ENCODE measurements at regions not wholly inside any gene's neighbourhood (a gene's known extent, or its start where the extent isn't known, plus 50 kb on each side); places are given as distances from the start of the nearest gene placed in this dataset.

DNA sequence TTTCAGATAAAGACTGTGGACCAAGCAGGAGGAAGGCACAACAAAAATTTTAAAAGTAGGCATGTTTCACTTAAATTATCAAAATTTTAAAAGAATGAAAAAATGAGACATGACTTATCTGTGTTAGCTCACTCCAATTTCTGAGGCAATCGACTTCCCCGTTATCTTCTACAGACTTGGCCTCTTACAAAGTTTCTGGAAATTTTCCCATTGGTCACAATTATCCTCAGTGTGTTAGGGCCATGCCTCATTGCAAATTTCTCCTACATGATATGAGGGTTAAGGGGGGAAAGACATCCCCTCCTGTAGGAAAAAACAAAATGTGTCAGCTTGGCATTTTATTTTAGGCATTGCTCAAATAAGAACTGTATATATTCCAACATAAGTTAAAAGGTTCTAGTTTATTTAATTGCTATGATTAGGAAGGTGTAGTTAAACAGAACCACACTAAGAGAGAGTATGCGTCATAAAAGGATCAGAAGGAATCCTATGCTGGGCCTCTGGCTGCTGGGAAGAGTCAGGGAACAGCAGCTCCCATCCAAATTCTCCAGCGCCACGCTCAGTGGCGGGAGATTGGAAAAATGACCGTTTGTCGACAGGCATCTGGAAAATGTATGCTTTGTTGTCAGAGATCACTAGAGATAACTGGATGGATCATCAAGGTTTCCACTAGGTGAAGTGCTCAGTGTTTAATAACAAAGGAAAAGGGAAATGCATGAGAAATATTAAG, 463.6 kb upstream of the NR2F2 start:
- no peak for DNase-seq (ENCODE audit: low spot score)

DNA sequence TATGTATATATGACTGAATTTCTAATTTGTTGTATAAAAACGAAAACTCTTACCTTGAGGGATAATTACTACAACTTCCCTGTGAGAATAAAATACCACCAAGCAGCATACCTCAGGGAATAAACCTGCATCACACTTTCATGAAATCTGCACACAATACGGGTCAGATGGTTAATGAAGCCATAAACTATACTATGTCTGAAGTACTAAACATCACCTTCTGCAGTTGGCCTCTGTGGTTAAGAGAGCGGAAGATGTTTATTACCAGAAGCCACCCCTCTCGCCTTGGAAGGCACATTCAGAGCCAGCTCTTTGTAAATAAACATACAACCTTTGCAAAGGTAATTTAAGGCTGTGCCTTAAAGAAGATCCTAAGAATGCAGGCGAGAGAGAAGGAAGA, 462.1 kb upstream of the NR2F2 start:
- DNase-seq (ENCODE audit: low spot score): no peak

GRCh38 chr15:95868970-95869369, 461.5 kb upstream of the NR2F2 start:
- no peak for DNase-seq (ENCODE audit: low spot score)

- no peak for DNase-seq (ENCODE audit: low spot score)
Measured at GRCh38 chr15:95869920-95870319, 460.6 kb upstream of the NR2F2 start.

DNA sequence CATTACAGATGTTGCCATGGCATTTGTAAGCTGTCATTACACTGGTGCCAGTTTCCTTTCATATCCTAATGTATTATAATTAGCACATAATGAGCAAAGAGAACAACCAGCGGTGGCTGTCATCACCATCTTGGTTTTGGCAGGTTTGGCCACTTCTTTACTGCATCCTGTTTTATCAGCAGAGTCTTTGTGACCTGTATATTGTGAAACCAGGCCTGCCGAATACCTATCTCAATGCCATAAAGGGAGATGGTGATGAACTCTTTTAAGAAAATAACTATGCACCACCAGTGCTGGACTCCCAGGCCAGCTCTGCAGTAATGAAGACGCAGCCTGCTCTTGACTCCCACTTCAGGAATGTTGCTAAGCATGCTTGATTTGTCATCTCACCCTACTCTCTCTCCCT, 458.1 kb upstream of the NR2F2 start:
- peak; percentile 86 for DNase-seq (ENCODE audit: low spot score)

DNA sequence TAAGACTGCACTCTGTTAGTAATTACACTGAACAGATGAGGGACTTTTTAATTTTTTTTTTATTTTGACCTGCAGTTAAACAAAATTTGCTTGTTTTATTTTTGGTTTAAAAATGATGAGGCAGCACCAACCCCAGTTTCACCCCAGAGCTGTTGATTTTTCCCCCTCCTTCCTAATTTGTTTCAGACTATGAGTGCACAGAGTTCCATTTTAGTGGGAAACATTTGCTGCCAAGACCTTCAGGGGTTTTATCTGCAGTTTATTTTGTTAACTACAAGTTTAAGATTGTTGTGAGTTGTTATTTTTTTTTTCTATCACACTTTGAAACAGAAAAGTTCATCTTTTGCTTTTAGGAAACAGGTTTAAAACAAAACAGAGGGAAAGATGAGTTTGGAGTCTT, 455.9 kb upstream of the NR2F2 start:
- DNase-seq (ENCODE audit: low spot score): no peak

- peak; percentile 43 for DNase-seq (ENCODE audit: low spot score)
Measured at GRCh38 chr15:95875121-95875643, 455.3 kb upstream of the NR2F2 start.

- DNase-seq (ENCODE audit: low spot score): no peak
Measured at GRCh38 chr15:95880031-95880570, 450.4 kb upstream of the NR2F2 start.

DNA sequence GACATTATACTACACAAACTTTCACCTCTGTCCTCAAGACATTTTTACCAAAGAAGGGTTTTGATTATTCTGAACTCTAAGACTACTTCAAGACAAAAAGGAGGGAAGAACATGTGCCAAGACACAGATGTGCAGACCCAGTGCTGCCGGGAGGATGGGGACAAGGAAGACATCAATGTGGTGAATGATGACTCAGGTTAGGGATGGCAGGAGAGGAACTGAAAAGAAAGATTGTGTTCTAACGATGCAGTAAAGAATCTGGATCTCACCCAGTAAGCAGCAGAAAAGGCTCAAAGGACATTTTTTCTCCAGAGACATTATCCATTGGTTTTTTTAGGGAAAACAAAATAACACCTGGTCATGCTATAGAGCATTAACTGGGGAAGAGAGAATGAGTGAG, 449.9 kb upstream of the NR2F2 start:
- DNase-seq (ENCODE audit: low spot score): no peak

- DNase-seq (ENCODE audit: low spot score): no peak
Measured at GRCh38 chr15:95883064-95883463, 447.4 kb upstream of the NR2F2 start.

- no peak for DNase-seq (ENCODE audit: low spot score)
Measured at GRCh38 chr15:95884276-95884675, 446.2 kb upstream of the NR2F2 start.

GRCh38 chr15:95887666-95888390, 442.7 kb upstream of the NR2F2 start:
- no peak for DNase-seq (ENCODE audit: low spot score)

GRCh38 chr15:95888762-95889161, 441.7 kb upstream of the NR2F2 start:
- no peak for DNase-seq (ENCODE audit: low spot score)

DNA sequence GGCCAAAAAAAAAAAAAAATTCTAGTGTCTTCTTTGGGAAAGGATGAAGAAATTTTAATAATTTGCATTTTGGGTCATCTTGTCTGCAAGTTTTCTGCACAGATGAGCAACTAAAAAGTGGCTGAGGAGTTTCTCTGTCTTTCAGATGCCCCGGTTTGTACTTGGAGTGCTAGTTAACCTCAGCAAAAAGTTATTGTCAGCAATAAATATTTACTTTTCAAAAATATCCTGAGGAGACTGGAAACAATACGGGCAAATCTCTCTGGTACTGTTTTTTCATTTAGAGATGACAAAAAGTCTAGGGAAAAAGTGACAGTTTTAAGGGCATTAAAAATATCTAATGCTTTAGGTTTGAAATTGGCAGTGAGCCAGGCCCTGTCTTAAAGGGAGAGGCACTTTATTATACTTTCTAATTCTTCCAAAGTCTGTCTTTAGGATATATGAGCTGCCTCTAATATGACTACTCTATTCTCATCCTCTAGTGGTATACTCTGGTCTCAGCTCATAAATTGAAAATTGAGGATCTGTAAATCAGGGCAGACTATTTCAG, 436.0 kb upstream of the NR2F2 start:
- no peak for DNase-seq (ENCODE audit: low spot score)

GRCh38 chr15:95895508-95895907, 435.0 kb upstream of the NR2F2 start:
- DNase-seq (ENCODE audit: low spot score): no peak

DNA sequence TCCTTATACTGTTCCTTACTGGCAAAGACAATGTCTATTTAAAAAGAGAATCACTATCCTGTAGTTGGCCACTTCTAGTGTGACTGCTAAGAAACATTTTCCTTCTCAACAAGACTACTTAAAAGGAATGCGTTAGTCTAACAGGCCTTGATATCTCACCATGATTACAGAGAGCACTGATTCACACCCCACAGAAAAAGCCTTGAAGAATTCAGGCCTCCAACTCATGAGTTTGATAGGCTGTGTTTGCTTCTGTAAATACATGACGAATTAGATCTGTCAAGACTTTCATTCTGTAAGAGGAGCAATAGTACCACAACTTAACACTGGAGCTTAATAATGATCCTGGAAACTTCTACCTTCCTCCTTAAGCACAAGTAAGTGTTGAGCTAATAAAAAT, 432.8 kb upstream of the NR2F2 start:
- DNase-seq (ENCODE audit: low spot score): no peak

GRCh38 chr15:95898761-95899160, 431.7 kb upstream of the NR2F2 start:
- no peak for DNase-seq (ENCODE audit: low spot score)

GRCh38 chr15:95901271-95901670, 429.2 kb upstream of the NR2F2 start:
- DNase-seq (ENCODE audit: low spot score): no peak

DNA sequence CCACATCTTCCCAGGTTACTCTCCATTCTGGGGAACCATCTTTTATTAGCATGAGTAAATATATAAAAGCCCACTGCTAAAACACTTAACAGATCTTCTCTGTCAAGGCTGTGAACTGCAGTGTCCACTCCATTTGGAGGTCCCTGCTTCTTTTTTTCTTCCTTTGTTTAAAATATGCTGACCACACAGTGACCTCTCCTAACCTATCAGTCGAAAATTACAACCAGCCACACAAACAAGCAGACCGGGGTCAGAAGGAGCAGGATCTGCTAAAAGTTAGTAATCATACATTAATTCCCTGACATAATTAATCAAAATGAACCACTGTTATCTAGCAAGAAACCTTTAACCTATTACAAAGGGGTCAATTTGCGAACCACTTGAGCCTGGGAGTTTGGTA, 427.9 kb upstream of the NR2F2 start:
- DNase-seq (ENCODE audit: low spot score): no peak

GRCh38 chr15:95903352-95903751, 427.1 kb upstream of the NR2F2 start:
- DNase-seq (ENCODE audit: low spot score): no peak

DNA sequence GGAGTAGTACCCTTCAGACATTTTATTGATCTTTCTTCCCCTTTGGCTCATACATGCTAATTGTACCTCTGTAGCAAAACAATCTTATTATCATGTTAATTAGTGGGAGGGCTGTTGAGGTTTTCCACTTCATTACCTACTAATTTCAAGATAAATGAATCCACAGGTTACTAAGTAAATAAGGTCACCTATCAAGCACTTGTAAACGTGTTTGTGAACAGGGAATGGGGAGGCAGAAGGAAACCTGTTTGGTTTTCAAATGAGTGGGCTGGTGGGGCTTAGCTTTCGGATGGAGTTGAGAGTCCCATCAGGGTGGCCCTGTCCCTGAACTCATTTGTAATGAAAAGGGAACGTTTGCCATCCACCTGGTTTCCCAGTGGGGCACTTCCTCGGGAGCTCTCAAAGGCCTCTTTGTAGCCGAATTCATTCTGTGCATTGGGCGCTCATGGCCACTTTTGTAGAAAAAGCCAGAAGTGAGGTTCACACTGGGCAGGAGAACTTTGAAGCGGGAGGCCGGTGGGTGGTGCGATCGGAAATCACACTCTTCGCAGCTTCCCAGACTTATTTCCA, 419.8 kb upstream of the NR2F2 start:
- DNase-seq (ENCODE audit: low spot score): no peak

GRCh38 chr15:95911570-95912279, 418.8 kb upstream of the NR2F2 start:
- no peak for DNase-seq (ENCODE audit: low spot score)
